ENCODE measurements at regions not wholly inside any gene's neighbourhood (a gene's known extent, or its start where the extent isn't known, plus 50 kb on each side); places are given as distances from the start of the nearest gene placed in this dataset.

DNA sequence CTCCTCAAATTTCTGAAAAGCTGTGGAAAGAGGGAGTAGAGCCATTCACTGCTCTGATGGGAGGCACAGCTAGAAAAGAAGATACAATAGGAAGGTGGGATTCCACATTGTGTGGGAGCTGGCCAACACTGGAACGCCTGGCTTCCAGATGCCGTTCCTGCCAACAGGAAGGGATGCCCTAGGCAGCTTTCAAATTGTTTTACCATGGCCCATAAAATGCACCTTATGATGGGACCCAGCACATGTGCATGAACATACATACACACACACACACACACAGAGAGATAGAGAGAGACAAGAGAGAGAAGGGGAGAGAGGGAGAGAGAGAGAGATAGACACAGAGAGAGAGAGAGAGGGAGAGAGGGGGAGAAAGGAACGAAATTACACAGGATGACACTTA lies 86.1 kb upstream of the BZW1 start:
- no peak for DNase-seq

DNA sequence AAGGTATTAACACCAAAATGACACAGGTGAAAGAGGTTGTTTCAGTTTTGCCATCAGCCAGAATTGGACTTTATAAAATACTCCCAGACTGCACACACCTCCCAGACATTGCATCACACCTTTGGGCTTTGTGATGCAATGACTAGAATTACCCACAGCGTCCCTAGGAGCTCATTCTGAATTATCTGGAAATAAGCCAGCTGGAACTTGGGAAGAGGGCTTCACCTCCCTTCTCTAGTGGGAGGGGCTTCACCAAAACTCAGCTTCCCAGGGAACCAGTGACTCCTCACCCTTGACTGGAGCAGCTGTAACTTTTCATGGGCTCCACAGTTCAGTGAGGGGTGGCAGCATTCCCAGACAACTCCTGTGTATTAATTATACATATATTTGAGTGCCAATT lies 83.1 kb upstream of the BZW1 start:
- DNase-seq, result no peak

DNA sequence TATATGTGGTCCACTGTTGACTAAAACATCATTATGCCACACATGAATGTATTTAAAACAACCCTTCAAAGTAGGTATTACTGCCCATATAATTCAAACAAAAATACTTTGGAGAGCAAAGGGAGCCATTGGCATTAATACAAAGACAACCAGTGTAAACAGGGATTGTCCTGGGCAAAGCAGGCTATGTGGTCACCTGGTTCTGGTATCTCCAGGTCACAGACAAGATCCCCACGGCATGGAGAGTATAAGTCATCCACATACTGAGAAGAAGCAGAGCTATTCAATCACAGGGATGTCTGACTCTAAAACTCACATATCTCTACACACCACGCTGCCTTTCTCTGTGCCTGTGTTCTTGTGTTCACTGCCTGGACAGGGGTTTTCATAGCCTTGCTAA lies 81.4 kb upstream of the BZW1 start:
- DNase-seq, result no peak

DNA sequence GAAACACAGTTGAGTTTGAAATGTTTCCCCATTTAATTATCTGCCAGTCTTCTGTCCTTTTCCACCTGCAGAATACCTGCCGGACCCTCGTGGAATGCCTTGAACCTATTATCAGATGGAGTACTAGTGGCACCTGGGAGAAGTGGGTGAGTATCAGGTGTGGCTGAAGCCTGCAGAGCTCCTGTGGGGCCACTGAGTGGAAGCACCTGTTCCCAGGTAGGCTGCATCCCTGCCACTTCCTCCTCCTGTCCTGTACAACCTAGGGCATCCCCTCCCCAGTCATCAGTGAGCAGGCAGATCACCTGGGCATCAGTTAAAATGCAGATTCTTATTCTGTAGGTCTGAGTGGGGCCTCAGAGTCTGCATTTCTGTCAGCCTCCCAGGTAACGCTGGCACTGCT lies 80.8 kb upstream of the BZW1 start:
- DNase-seq, result no peak

DNA sequence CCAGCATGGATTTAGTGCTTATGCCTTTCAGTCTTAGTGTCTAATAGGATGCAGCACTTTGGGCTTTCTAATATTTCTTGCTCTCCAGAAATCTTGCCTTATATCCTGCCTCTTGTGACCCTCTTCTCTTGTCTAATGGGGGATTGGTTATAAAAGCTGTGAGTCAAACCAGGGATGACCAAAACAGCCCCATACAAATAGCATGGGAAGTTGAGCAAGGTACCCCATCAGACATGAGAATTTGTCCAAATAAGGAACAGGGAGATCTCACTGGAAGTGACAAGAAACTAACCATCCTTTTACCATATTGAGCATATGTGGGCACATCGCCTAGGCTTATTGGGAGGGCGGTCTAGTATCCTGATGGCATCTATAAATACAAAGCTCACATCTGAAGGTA lies 78.8 kb upstream of the BZW1 start:
- no peak for DNase-seq

DNA sequence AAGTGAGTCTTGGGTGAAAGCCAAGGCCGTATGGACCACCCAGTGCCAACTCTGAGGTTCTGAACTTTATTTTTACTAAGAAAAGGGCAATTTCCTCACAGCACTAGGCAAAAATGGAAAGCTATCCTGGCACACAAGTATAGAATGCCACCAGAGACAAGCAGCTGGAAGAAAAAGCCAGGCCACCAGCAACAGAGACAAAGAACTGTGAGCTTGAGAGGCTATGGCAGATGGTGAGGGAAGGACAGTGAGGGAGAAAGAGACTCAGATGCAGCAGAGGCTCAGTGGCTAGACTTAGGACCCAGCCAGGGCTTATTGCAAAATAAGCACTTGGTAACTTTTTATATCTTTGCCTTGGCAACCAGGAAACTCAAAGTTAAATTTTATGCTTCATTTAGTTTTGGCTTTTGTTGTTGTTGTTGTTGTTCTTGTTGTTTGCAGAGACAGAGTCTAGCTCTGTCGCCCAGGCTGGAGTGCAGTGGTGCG lies 78.0 kb upstream of the BZW1 start:
- no peak for DNase-seq

DNA sequence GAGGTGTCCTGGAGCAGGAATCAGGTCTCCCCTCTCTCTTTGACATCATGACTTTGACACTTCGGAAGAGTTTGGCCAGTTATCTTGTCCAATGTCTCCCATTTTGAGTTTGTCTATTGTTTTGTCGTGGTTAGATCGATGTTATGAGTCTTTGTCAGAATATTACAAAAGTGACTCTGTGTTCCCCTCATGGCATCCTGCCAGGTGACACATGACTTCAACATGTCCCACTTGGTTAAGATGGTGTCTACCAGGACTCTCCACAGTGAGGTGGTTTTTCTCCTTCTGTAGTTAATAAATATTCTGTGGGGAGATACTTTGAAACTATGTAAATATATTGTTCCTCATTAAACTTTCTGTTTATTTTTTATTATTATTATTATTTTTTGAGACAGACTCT lies 76.6 kb upstream of the BZW1 start:
- peak; percentile 17 for DNase-seq

DNA sequence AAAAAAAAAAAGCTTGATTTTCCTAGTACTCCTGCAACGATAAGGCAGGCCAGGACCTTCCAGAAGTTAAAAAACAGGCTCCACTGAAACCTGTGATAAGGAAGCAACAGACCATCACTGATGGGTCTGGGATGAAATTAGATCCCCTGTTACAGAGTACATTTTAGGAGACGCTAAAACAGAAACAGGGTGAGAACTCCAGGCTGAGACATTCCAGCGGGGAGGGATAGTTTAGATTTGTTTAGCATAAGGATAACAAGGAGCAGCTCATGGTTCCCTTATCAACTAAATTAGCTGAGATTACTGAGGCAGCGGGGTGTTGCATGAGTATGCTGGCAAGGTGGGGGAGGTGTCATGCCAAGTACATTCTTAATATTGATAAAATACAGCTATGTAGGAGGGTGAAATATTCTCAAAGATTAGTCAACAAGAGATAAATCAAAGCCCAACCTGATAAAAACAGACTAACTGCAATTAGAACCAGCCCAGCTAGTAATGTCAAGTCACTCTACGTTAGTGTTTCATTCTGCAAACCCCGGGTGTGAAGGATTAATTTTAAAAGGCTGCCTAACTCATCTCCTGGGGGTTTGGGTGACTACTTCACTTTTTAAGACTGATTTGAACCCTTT lies 75.0 kb upstream of the BZW1 start:
- no peak for DNase-seq

DNA sequence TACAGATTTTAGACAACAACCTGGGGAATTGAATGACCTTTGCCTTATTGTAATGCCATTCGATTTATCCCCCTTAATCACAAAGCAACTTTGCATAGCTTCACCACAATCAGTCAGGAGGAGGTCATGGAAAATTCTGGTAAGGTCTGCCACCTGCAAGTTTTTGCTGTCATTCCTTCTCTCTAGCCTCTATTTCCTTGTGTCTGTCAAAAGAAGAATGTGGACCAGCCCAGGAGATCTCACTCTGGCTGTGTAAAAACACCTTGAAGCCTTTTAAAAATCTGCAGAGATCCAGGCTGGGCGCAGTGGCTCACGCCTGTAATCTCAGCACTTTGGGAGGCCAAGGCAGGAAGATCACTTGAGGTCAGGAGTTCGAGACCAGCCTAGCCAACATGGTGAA lies 74.1 kb upstream of the BZW1 start:
- no peak for DNase-seq

DNA sequence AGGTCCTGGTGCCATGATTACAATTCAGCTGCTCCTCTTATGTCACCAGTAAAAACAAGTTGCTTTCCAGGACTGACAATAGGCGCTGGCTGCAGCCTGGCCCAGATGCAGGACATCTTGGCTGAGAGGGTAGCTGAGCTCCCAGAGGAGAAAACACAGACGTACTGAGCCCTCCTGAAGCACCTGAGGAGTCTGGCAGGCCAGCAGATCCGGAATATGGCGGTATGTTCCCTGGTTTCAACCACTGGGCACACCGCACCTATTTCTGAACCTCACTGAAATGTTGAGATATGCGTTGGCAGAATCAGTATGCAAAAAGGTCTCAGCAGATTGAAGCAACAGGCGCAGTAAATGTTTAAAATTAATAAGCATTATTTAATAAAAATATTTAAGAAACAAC lies 73.1 kb upstream of the BZW1 start:
- DNase-seq, result no peak

DNA sequence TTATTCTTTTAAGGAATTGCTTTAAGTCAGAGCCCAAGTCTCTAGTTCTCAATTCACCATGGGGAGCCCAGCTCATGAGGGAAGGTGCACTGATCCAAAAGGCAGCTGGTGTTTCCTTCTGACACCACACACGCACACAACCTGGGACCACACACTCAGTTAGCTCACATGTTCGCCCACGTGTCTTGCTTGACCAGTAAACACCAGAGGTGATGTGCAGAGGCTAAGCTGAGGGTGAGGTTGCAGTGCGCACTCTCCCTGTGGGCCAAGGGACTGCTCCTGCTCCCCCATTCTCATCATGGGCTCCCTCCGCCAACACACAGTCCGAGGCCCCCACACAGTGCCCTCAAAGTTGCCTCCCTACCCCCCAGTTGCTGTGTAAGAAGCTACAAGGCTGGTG lies 70.8 kb upstream of the BZW1 start:
- no peak for DNase-seq

DNA sequence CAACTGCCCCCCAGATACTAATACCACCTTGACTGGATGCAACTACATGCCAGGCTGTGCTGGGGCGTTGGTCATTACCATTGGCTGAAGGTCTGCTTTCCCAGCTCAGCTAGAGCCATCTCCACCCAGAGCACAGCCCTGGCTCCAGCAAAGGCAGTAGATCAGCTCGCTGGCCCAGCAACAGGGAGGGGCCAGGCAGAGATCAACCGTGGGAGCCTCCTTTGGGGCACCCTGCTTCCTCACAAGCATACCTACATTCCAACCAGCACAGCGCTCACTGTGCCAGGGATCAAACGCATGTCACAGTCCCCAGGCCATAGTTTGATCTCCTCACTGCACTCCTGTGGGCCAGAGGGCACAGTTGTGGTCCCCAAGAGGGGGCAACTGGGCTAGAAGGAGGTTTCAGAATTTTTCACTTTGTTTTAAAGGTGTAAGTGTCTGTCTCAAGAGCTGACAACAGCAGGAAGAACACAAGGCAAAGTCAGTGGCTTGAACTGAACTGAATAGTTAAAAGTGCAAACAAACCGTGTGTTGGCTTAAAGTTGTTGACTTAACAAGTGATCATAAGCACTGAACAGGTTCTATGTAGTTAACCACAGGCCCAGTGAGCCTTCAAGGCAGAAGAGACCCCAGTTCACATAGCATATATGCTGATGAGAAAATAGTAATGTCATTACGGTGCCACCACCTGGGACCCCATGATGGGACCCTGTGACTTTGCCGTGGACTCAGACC lies 70.1 kb upstream of the BZW1 start:
- no peak for DNase-seq

DNA sequence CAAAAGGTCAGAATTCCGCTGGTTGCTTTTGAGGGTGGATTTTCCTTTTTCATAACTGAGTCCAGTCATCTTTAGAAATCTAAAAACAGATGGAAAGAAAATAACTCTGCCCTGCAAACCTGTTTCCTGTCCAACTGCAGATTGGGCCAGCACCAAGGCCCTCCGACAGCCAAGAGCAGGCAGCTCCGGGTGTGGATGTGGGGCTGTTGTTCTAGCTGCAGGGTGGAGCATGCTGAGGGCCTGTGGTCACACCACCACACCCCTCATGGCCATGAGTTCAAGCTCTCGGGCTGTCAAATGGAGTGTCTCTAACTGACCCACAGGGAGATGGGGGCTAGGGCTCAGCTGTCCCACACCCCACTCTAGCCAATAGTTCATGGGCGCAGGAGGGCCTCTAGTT lies 69.3 kb upstream of the BZW1 start:
- DNase-seq, result no peak

DNA sequence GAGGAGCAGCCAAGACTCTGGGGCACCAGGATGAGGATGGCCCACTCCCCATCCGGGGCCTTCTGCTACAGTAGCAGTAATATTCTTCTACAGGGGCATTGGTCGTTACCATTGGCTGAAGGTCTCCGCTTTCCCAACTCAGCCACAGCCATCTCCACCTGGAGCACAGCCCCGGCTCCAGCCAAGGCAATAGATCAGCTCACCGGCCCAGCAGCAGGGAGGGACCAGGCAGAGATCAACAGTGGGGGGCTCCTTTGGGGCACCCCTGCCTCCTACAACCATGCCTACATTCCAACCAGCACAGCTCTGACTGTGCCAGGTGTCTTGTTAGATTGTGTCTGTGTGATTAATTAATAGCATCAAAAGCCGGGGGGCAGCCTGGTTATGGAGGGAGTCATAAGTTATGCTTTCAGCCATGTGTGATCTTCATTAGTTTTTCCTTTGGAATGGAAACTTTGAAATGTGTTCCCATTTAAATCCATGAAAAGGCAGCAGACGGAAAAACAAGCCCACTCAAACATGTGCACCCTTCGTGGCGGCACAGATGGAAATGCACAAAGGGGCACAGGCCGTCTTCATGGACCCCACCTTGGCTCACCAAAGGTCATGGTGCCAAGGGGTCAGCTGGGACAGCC lies 68.6 kb upstream of the BZW1 start:
- no peak for DNase-seq

DNA sequence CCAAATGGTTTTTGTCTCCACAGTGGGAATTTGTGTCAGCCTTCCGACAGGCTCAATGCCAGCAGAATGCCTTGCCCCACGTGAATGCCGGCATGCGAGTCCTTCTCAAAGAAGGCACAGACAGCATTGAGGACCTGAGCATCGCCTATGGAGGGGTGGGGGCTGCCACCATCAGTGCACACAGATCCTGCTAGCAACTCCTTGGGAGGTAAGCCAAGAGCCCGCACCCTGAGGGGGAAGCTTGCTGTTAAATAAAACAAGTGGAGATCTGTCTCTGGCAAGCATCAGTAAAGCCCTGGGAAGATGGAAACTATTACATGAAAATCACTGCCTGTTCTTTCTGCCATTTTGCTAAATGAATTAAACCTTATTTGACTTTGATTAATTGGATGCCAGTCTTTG lies 67.5 kb upstream of the BZW1 start:
- DNase-seq, result no peak

DNA sequence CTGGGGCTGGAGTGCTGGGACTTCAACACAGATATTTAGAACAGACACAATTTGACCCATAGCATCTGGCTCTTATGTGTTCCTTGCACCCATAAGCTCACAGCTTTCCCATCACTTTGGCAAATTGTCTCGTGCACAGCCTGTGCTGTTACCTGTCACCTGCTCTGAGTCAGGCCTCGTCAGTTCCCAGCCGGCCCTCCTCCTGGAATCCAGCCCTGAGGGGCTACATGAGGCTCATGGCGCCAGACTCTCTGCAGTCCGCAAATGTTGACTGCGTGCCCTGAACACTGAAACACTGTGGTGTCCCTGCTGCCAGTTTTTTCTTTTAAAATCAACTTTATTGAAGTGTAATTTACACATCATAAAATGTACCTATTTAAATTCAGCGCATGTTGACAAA lies 65.4 kb upstream of the BZW1 start:
- DNase-seq, result no peak

DNA sequence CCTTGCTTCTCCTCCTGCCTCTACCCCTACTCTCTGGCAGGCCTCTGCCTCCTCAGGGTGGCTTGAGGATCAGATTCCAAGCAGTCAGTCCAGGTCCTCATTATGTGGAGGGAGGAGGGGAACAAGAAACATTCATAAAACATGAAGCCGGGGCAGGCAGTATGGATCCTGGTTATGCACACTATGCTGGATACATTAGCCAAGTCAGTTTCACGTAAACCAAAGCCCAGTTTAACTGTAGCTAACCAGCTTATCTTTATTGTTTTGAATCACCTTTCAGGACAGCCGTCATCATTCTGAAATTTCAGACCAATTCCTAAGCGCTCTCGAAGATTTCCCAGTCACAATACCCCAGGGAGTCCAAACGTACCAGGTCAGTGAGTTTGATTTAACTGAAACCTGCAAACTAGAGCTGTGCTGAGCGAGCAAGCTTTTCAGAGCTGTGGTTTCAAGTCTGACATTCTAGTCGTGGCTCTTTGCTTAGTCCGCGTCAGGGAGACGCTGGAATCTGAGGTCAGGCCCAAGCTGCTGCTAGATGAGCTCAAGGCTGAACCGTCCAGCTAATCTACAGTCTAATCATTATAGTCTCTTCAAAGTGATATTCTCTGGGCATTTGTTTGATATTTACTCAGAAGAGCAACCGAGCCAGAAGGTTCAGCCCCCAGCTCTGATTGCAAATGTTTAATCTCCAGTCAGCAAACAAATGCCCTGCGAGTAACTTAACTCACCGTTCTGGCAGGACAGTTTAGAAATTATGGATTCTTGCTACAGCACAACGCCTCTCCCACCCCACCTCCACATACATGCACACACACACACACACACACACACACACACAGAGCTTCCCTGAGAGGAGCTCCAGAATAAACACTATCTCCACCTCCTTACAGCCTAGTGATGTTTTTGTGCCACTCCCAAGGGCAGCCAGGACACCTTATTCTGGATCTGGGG lies 63.8 kb upstream of the BZW1 start:
- DNase-seq, result no peak

DNA sequence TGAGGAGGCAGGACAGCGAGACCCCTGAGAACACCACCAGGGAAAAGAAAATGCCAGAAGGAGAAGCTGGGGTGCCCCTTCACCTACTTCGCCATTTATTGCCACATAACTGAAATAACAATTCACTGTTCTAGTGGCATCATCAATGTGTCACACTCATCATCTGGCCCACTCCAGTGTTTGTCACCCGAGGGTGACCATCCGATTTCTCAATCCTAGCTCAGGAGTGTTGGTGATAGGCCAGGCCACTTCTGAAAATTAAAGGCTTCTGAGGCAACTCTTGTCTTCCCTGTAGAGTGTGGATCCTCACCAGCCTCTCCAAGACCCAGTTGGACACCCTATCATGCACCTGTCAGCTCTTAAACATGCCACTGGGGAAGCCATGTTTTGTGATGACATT lies 62.9 kb upstream of the BZW1 start:
- DNase-seq, result no peak

DNA sequence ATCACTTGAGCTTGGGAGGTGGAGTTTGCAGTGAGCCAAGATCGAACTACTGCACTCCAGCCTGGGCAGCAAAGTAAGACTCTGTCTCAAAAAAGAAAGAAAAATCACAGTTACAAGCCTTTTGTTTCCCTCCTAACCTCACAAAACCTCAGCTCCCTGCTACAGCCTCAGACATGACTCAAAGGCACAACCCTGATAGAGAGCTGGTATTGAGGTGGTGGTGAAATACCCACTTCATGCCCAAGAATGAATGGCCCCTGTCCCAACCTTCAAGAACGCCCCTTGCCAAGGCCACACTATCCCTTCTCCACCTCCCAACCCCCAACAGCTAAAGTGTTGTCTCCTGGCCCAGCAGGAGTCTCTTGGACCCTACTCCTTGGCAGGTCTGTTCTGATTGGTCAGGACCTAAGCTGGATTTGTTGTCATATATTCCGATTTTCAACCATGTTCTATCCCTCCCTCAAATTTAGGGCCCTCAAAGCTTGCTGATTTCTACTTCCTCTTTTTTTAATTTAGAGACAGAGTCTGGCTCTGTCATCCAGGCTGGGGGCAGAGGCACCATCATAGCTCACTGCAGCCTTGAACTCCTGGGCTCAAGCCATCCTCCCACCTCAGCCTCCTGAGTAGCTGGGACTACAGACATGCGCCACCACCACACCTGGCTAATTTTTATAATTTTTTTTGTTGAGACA lies 61.9 kb upstream of the BZW1 start:
- no peak for DNase-seq

DNA sequence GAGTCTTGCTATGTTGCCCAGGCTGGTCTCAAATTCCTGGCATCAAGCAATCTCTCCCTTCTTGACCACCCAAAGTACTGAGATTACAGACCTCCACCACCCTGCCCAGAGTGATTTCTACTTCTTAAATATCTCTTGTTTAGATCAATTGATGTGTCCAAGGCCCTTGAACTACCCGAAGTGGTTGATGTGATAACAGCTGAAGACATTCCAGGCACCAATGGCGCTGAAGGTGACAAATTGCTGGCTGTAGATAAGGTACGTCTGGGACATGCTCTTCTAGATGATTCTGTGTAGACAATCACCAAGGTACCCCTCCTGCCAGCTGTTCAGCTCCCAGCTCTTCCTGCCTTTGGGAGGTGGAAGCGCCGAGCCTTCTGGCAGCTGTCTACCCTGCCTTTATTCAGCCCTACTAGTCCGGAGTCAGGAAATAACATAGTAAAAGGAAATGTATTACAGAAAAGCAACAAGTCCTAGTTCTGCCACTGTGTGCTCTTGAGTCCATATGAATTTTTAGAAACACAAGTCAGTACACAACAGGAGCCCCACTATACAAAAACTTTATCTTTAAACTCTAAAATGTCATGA lies 61.3 kb upstream of the BZW1 start:
- no peak for DNase-seq

DNA sequence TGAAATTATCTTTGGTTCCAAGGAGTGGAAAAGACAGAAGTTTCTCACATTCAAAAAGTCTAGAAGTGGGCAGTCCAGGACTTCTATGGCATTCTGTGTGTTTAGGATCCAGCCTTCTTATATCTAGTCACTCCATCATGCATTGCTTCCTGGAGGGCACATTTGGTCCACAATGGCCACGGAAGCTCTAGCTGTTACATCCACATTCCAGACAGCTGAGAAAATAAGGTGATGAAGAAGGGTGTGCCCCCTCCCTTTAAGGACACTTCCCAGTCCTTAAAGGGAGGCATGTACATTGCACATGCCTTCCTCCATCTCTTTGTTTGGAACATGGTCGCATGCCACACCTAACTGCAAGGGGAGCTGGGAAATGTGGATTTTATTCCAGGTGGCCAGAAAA lies 59.9 kb upstream of the BZW1 start:
- no peak for DNase-seq

DNA sequence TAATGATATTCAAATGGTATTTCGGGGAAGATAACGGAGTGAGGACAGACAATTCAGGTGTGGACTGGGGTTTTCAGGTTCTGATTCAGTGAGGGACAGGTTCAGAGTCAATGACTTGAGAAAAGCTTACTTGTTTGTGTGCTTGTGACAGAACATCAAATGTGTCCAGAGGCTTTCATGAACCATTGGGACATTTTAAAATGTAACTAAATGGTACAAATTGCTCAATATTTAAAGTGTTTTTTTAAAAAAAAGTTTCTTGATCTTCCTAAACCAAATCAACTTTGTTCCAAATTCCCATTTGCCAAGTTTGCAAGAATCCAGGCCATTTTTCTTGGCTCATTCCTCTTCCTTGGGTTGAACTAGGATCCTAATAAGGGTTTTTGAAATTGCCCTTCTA lies 59.4 kb upstream of the BZW1 start:
- no peak for DNase-seq
